ENCODE measurements at regions not wholly inside any gene's neighbourhood (a gene's known extent, or its start where the extent isn't known, plus 50 kb on each side); places are given as distances from the start of the nearest gene placed in this dataset.

DNA sequence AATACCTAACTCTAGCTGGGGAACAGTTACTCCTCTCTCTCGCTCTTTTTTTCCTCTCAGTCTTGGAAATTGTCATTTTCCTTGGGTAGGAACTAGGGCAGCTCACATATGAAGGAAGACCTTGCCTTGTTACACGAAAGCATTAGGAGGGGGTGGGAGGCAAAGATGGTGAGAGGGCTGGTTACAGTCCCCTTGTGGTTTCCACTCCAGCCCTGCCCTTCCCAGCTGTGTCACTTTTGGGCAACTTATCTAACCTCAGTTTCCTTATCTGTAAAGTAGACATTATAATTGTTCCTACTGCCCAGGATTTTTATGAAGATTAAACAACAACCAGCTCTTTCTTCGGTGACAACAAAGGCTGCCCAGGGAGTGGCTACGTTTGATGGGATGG lies 196.2 kb upstream of the CLINT1 start:
- no peak for TF ChIP-seq POLR2A (IDR thresholded peaks at IDR 0.05)
- TF ChIP-seq, protein P1, sequence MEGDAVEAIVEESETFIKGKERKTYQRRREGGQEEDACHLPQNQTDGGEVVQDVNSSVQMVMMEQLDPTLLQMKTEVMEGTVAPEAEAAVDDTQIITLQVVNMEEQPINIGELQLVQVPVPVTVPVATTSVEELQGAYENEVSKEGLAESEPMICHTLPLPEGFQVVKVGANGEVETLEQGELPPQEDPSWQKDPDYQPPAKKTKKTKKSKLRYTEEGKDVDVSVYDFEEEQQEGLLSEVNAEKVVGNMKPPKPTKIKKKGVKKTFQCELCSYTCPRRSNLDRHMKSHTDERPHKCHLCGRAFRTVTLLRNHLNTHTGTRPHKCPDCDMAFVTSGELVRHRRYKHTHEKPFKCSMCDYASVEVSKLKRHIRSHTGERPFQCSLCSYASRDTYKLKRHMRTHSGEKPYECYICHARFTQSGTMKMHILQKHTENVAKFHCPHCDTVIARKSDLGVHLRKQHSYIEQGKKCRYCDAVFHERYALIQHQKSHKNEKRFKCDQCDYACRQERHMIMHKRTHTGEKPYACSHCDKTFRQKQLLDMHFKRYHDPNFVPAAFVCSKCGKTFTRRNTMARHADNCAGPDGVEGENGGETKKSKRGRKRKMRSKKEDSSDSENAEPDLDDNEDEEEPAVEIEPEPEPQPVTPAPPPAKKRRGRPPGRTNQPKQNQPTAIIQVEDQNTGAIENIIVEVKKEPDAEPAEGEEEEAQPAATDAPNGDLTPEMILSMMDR (IDR thresholded peaks at IDR 0.05): no peak
- H3K27ac ChIP-seq: peak overlapping the region in 3 of 4 donors; percentile 26 to 58 (median 54)
- no peaks in the 10 kb centered on the region for H3K9me3 ChIP-seq
- H3K27me3 ChIP-seq: no peaks in the 10 kb centered on the region
- H3K4me1 ChIP-seq: peaks cover 17% of the 10 kb centered on the region
- WGBS, 2 donors: 14 to 15% methylated on average over 4 of the region's 4 CpGs
- DNase-seq (no peak), ATAC-seq (no peak)
- intact Hi-C loops (cut with DNase I): no loop called here
- H3K4me3 ChIP-seq: no peak overlapping the region
- H3K36me3 ChIP-seq (replicated peaks in 1 of 2; ENCODE audit: insufficient read depth in 1 of 2, low read depth in 2 of 2): no peaks in the 10 kb centered on the region

DNA sequence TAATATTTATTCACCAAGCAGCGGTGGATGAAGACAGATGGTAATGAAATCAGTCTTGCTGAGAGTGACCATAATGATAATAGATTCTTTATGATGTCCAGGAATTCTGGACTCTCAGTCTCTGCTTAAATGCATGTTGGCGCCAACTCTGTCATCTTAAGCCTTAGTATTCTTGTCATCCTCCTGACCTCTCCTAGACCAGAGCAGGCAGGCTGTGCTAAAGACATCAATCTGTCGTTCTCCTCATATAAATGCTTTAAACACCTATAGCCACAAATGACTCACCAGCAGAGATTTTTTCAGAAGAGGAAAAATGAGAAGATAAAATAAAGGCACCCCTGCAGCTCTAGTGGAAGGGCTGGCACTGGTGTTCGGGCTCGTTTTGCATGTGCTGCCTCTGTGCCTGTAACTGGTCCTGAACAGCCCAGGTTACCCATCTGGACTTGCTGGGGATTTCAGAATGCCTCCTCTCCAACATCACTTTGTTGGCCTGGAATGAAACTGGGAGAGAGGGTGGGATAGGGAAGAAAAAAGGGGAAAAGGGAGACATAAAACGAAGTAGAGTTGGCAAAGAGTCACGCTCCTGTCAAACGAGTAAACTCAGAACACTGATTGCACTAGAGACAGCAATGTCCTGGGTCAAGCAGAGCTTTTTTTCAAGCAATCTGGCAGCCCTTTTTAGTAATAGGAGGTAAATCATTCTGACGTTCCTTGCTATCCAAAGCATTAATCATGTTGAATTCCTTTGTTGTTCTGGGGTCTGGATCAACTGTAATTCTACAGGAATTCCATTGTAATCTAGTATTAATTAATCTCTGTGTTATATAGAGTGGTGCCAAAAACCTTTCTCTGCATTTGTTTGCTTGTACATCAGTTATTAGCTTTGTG lies 195.5 kb upstream of the CLINT1 start:
- ATAC-seq (peak; percentile 68), DNase-seq (peak in 3 of 4 donors; percentile 7 to 19 (median 10))
- intact Hi-C loops (cut with DNase I): no loop called here
- Histone ChIP-seq H3K27me3 (no peaks in the 10 kb centered on the region), H3K4me1 (peaks cover 22% of the 10 kb centered on the region), H3K4me3 (no peak overlapping the region), H3K27ac (peak overlapping the region in 3 of 4 donors; percentile 26 to 58 (median 54)), H3K9me3 (no peaks in the 10 kb centered on the region), H3K36me3 (replicated peaks in 1 of 2; ENCODE audit: insufficient read depth in 1 of 2, low read depth in 2 of 2) (no peaks in the 10 kb centered on the region)
- WGBS, 2 donors: 23 to 26% methylated on average over 9 of the region's 9 CpGs
- no peak for TF ChIP-seq POLR2A (IDR thresholded peaks at IDR 0.05)
- TF ChIP-seq, protein P1 (IDR thresholded peaks at IDR 0.05): no peak

DNA sequence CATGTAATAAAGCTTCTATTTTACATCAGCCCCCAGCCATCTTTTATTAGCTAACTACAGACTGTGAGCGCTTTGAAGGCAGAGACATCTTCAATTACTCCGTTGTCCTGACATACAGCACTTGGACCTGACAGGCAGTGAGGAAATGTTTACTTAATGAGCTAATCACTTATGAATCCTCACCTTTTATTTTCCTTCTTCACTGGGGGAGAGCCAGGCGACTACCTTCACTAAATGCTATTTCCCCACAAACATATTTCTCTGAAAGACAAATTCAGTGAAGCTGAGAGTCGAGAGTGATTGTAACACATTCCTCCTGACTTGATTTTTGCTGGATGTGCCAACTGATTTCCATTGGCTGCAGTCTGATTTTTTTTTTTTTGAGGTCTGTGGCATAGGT lies 192.1 kb upstream of the CLINT1 start:
- H3K36me3 ChIP-seq (replicated peaks in 1 of 2; ENCODE audit: insufficient read depth in 1 of 2, low read depth in 2 of 2): no peaks in the 10 kb centered on the region
- H3K27me3 ChIP-seq: no peaks in the 10 kb centered on the region
- H3K27ac ChIP-seq: peak overlapping the region in 3 of 4 donors; percentile 36 to 65 (median 38)
- H3K4me3 ChIP-seq: no peak overlapping the region
- H3K4me1 ChIP-seq: peaks cover 25% of the 10 kb centered on the region
- WGBS, 2 donors: 30 to 42% methylated on average over 4 of the region's 4 CpGs
- DNase-seq (no peak), ATAC-seq (peak; percentile 43)
- intact Hi-C loops (cut with DNase I): no loop called here
- TF ChIP-seq, protein P1 (IDR thresholded peaks at IDR 0.05): no peak
- no peak for TF ChIP-seq POLR2A (IDR thresholded peaks at IDR 0.05)
- H3K9me3 ChIP-seq: no peaks in the 10 kb centered on the region

DNA sequence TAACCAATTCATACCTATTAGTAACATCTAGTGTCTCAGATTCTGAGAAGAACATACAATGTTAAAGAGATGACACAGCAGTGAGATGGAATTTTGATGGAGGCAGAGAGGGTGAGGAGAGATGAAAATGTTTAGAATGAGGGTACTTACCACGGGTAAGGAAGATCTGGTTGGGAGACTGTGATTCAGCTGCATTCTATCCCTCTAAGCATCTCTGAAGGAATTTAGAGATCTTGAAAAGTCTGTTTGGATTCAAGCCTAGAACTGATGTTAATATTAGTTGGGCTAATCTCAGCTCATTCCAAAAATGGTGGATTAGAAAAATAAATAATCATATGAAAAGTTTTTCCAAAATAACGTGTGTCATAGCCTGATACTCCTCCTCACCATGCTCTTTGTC lies 191.5 kb upstream of the CLINT1 start:
- no peaks in the 10 kb centered on the region for H3K27me3 ChIP-seq
- H3K4me1 ChIP-seq: peaks cover 20% of the 10 kb centered on the region
- no peaks in the 10 kb centered on the region for H3K36me3 ChIP-seq (replicated peaks in 1 of 2; ENCODE audit: insufficient read depth in 1 of 2, low read depth in 2 of 2)
- no peaks in the 10 kb centered on the region for H3K9me3 ChIP-seq
- DNase-seq: no peak
- H3K4me3 ChIP-seq: no peak overlapping the region
- WGBS, 2 donors: 5 to 19% methylated on average over 2 of the region's 2 CpGs
- TF ChIP-seq POLR2A (IDR thresholded peaks at IDR 0.05): no peak
- TF ChIP-seq, protein P1 (IDR thresholded peaks at IDR 0.05): no peak
- peak overlapping the region in 3 of 4 donors; percentile 36 to 65 (median 38) for H3K27ac ChIP-seq
- intact Hi-C loops (cut with DNase I): no loop called here
- ATAC-seq: no peak
